Upper lobe of right lung (tissue), 1 donor: ENCODE measurements at regions not wholly inside any gene's neighbourhood (a gene's known extent, or its start where the extent isn't known, plus 50 kb on each side); places are given as distances from the start of the nearest gene placed in this dataset.

Experiments used
- ATAC-seq: fragments of 200-7000 bp; cut with Tn5 transposase; one replicate; pipeline ENCODE4 v1.9.1; 2020; ENCODE audit warnings: mild to moderate bottlenecking, moderate library complexity
- DNase-seq: peaks from one replicate; pipeline ENCODE4 v3.0.0-alpha.2; 2020
- H3K27ac ChIP-seq: fragments of 200-600 bp; one replicate; pipeline ENCODE4 v1.8.0; 2022
- H3K27me3 ChIP-seq: fragments of 200-600 bp; one replicate; pipeline ENCODE4 v1.8.0; 2022; ENCODE audit warnings: mild to moderate bottlenecking
- H3K36me3 ChIP-seq: fragments of 200-600 bp; one replicate; pipeline ENCODE4 v1.8.0; 2022
- H3K4me1 ChIP-seq: fragments of 200-600 bp; one replicate; pipeline ENCODE4 v1.8.0; 2022
- H3K4me3 ChIP-seq: fragments of 200-600 bp; one replicate; pipeline ENCODE4 v1.8.0; 2022; ENCODE audit warnings: mild to moderate bottlenecking
- H3K9me3 ChIP-seq: fragments of 200-600 bp; one replicate; pipeline ENCODE4 v1.8.0; 2022
- intact Hi-C: fragments of 100-400 bp; cut with DNase I; formaldehyde crosslinking; loops from one replicate; pipeline ENCODE4 v1.11.0; 2022
- TF ChIP-seq, protein P1 (sequence below): fragments of 200-600 bp; IDR thresholded peaks from one replicate; pipeline ENCODE4 v1.8.0; 2022; ENCODE audit warnings: antibody characterized with exemption
- donor health status: DM: no; HTN: yes; CAD: no; lungs with severe emphysema.

DNA sequence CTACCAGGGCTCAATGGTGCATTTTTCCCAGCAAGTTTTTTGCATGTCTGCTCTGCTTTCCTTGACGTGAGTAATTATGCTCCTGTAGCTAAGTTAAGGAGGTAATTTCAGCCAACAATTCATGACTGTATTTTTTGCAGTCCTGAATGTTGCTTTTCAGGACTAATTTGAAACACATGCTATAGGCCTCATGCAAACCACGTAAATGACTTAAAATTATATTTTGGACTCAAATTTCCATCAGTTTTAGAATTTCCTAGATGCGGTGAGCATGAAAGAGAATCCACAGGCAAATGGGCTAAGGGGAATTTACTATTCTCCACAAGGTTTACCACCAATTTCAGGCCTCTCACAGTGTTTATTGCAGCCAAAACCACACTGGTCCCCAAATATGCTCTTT is 589.9 kb upstream of the LRRTM1 start:
- Histone ChIP-seq H3K4me3 (no peak overlapping the region), H3K27me3 (no peaks in the 10 kb centered on the region), H3K27ac (no peak overlapping the region), H3K9me3 (no peaks in the 10 kb centered on the region), H3K4me1 (no peaks in the 10 kb centered on the region), H3K36me3 (no peaks in the 10 kb centered on the region)
- intact Hi-C loops, result no loop called here
- ATAC-seq (no peak), DNase-seq (no peak)
- TF ChIP-seq, protein P1, sequence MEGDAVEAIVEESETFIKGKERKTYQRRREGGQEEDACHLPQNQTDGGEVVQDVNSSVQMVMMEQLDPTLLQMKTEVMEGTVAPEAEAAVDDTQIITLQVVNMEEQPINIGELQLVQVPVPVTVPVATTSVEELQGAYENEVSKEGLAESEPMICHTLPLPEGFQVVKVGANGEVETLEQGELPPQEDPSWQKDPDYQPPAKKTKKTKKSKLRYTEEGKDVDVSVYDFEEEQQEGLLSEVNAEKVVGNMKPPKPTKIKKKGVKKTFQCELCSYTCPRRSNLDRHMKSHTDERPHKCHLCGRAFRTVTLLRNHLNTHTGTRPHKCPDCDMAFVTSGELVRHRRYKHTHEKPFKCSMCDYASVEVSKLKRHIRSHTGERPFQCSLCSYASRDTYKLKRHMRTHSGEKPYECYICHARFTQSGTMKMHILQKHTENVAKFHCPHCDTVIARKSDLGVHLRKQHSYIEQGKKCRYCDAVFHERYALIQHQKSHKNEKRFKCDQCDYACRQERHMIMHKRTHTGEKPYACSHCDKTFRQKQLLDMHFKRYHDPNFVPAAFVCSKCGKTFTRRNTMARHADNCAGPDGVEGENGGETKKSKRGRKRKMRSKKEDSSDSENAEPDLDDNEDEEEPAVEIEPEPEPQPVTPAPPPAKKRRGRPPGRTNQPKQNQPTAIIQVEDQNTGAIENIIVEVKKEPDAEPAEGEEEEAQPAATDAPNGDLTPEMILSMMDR, result no peak

- no peak overlapping the region for H3K27ac ChIP-seq
- H3K9me3 ChIP-seq, result no peaks in the 10 kb centered on the region
- H3K4me3 ChIP-seq, result no peak overlapping the region
- H3K36me3 ChIP-seq, result no peaks in the 10 kb centered on the region
- no peak for ATAC-seq
- no peaks in the 10 kb centered on the region for H3K27me3 ChIP-seq
- DNase-seq, result no peak
- intact Hi-C loops, result no loop called here
- TF ChIP-seq, protein P1, result no peak
- no peaks in the 10 kb centered on the region for H3K4me1 ChIP-seq
Measured at GRCh38 chr2:80893711-80894110, 589.2 kb upstream of the LRRTM1 start.

DNA sequence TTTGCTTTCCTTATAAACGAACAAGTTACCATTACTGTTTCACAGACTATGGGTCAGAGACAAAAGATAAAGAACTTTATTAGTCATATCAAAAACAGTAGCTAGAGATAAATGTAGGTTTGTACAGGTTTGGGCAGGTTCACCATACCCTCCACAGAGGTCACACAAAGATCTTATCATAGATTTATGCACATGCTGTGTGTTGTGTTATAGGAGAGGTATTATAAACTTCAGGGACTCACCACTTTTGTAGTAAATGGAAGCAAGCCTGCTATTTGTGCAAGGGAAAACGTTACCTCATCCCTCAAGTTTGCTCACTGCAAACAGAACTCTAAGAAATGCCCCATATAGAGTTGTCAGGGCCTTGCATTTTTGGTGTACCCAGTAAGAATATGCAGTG is 584.5 kb upstream of the LRRTM1 start:
- DNase-seq (no peak), ATAC-seq (no peak)
- no peaks in the 10 kb centered on the region for H3K9me3 ChIP-seq
- no peaks in the 10 kb centered on the region for H3K4me1 ChIP-seq
- intact Hi-C loops, result no loop called here
- no peak overlapping the region for H3K4me3 ChIP-seq
- no peak overlapping the region for H3K27ac ChIP-seq
- TF ChIP-seq, protein P1, result no peak
- no peaks in the 10 kb centered on the region for H3K27me3 ChIP-seq
- no peaks in the 10 kb centered on the region for H3K36me3 ChIP-seq

GRCh38 chr2:80887841-80888378 is 583.4 kb upstream of the LRRTM1 start:
- TF ChIP-seq, protein P1, result no peak
- H3K4me1 ChIP-seq, result no peaks in the 10 kb centered on the region
- H3K4me3 ChIP-seq, result no peak overlapping the region
- intact Hi-C loops, result no loop called here
- DNase-seq (no peak), ATAC-seq (no peak)
- no peak overlapping the region for H3K27ac ChIP-seq
- no peaks in the 10 kb centered on the region for H3K27me3 ChIP-seq
- no peaks in the 10 kb centered on the region for H3K9me3 ChIP-seq
- H3K36me3 ChIP-seq, result no peaks in the 10 kb centered on the region

- Histone ChIP-seq H3K4me1 (no peaks in the 10 kb centered on the region), H3K9me3 (no peaks in the 10 kb centered on the region), H3K27me3 (no peaks in the 10 kb centered on the region), H3K36me3 (no peaks in the 10 kb centered on the region), H3K4me3 (no peak overlapping the region), H3K27ac (no peak overlapping the region)
- intact Hi-C loops, result no loop called here
- ATAC-seq (no peak), DNase-seq (no peak)
- TF ChIP-seq, protein P1, result no peak
Measured at GRCh38 chr2:80874374-80874773, 569.8 kb upstream of the LRRTM1 start.

- DNase-seq (no peak), ATAC-seq (no peak)
- TF ChIP-seq, protein P1, result no peak
- Histone ChIP-seq H3K4me3 (no peak overlapping the region), H3K36me3 (no peaks in the 10 kb centered on the region), H3K9me3 (no peaks in the 10 kb centered on the region), H3K4me1 (no peaks in the 10 kb centered on the region), H3K27ac (no peak overlapping the region), H3K27me3 (no peaks in the 10 kb centered on the region)
- intact Hi-C loops, result no loop called here
Measured at GRCh38 chr2:80869858-80870438, 565.4 kb upstream of the LRRTM1 start.
